GM19468 (cell line): ENCODE measurements at regions not wholly inside any gene's neighbourhood (a gene's known extent, or its start where the extent isn't known, plus 50 kb on each side); places are given as distances from the start of the nearest gene placed in this dataset.
"Not testable (repeated sequence)": the region's sequence is repeated elsewhere in the genome, so short reads cannot be mapped to it uniquely, and the experiment has no call there.

Experiments
- ATAC-seq: cut with Tn5 transposase; IDR thresholded peaks from one replicate; pipeline ENCODE4 v1.9.1; 2021; ENCODE audit warnings: mild to moderate bottlenecking, moderate library complexity, moderate number of reproducible peaks; ENCODE audit not compliant: unreplicated experiment; ENCODE audit errors: extremely low read depth

DNA sequence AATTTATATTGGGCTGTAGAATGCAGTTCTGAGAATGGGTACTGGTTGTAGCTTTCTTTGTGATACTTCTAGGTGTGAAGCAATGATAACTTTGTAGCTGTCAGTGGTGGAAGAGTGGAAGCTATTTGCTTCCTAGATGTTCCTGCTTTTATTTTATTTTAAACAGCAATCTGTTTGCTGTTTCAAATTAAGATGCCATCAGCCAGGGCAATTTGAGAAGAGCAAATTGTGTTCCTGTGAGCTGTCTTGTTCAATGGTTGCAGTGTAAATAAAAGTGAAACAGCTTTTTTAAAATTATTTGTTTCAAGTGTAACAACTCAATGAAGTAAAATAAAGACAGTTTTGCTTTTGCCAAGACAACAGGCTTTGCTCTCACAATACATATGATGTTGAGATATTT is 150.8 kb upstream of the TMEM229A start:
- ATAC-seq, result no peak

DNA sequence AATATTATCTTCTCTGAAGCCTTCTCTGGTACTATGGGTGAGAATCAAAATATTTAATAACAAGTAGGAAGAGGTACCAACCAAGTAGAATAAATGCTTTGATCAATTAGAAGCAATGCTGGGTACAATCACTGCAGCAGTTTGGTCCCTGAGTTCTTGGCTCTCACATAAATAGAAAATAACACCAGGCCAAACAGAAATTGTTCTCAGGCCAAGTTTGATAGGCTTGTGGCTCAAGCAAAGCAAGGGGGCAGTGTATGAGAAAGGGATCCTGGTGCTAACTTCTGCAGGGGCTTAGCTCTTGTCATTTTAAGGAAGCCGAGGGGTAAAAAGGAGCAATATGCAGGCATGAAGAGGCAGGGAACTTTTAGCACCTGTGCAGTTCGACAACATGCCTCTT is 146.8 kb upstream of the TMEM229A start:
- no peak for ATAC-seq

DNA sequence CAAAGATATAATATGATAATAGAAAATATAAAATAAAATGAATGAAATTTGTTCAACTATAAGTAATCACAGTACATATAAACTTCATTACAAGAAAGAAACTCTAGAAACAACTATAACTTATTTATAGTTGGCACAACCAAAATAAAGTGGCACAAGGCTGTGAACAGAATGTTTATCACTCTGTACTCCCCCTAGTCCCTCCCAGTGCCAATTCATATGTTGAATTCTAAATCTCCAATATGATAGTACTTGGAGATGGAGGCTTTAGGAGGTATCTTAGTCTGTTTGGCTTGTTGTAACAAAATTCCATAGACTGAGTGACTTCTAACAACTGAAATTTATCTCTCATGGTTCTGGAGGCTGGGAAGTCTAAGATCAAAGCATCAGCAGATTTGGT is 145.0 kb upstream of the TMEM229A start:
- no peak for ATAC-seq

DNA sequence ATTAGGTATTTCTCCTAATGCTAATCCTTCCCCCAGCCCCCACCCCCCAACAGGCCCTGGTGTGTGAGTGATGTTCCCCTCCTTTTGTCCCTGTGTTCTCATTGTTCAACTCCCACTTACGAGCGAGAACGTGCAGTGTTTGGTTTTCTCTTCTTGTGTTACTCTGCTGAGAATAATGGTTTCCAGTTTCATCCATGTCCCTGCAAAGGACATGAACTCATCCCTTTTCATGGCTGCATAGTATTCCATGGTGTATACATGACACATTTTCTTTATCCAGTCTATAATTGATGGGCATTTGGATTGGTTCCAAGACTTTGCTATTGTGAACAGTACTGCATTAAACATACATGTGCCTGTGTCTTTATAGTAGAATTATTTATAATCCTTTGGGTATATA is 138.9 kb upstream of the TMEM229A start:
- ATAC-seq, result not testable (repeated sequence)

DNA sequence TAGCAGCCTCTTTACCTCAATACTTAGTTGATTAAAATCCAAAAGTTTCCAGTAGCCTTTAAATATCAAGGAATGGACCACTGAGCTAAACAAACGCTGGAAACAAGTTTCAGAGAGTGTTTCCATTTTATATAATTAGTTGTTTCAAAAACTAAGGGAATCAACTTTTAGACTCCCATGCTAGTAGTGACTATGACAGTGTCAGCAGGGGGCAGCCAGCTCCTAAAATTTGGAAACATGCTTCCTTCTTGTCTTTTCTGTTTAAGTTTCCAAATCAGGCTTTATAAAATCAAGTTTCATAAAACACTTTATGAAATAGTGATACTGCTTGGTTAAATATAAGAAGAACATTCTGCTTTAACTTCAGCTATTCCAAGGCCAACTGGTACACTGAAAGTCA is 138.2 kb upstream of the TMEM229A start:
- no peak for ATAC-seq

DNA sequence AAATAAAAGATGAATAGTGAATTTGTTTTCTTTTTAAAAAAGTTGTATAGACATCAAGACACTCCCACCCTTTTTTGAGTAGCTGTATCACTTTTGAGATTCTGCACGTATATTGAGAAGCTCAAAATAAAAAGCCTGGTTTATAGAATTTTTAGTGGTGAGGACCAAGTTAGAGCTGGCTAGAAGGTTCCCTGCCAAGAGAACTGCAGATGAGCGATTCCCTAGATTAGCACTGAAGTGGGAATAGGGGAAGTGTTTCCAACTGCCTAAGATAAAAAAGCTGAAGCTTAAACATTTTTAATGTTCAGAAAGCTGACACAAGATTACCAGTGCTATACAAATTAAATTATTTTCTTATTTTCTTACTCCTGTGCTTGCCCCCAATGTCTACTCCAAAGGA is 135.7 kb upstream of the TMEM229A start:
- ATAC-seq, result no peak

DNA sequence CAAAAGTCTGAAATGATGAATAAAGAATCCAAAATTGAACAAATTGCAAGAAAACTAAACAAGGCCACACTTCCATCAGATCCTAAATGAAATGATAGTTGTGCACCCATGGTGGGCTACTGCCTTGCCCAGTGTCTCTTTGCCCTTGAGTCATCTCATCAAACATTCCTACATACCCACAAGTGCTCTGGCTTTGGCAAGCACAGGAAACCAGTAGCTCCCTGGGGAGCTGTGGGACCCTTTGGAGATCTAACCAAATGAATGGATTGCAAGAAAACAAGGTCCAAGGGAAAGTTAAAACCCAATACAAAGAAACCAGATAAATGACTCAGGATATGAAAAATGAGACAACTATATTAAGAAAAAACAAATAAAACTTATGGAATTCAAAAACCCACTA is 129.8 kb upstream of the TMEM229A start:
- no peak for ATAC-seq

DNA sequence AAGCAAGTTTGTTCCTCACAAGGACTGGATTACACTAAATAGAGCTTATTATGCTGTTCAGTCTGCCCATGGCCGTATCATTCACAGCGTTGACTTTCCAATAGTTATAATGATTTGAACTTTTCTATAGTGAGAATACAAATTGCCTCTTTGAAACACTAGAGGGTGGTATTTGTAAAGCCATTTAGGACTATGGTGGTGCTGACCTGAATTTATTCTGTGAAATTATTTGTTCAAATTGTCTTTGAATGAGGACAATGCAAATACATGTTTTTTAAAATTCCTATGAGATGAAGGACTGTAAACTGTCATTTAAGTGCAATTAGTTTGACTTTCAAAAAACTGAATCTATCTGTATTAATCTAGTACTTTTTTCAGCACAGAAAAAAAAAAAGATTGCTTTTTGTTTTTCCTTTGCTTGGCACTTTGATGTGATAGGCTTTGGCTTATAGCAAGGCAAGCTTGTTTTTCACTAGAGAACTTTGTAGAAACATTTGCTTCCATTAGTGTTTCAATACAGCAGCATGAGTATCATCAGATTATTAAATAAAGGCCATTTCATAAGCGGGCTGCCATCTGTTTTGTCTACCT is 122.7 kb upstream of the TMEM229A start:
- ATAC-seq, result no peak

DNA sequence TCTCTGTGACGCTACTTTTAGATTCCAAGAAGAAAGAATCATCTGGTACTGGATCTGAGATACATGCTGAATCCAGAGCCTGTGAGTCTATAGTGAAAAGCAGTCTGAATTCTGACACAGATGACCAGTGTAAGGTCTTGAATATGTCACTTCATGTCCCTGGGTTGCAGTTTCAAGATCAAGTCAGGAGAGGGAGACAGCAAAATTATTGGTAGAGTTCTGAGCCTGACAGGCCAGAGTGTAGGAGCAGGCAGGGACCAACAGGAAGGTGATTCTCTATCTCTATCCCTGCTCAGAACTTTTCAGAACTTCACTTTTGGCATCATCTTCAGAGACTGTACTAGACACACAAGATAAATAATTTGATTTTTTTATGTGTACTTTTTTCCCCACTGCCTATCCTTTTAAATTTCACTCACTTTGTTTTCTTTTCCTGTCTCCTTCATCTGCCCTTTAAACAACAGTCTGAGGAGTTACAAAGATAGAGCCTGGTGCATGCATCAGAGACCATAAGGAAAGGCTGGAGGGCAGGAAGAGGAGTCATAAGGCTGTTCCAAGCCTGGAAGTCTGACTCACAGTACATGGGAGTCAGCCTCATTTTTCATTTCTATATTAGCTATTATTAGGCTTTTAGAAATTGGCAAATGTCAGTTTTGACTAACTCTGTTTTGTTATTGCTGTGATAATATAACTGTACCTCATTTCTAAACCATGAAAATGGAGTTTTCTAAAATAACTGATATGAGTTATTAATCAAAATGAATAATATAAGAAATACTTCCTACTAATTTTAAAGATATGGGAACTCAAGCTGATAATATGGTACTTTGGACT is 120.2 kb upstream of the TMEM229A start:
- ATAC-seq, result no peak

DNA sequence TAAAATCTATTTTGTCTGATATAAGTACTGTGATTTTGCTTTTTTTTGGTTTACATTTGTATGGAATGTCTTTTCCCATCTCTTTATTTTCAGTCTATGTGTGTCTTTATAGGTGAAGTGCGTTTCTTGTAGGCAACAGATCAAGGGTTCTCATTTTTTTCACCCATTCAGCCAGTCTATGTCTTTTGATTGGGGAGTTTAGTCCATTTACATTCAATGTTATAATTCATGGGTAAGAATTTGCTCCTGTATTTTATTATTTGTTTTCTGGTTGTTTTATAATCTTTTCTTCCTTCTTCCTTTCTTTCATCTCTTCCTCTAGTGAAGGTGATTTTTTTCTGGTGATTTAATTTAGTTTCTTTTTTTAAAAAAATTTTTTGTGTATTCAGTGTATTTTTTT is 104.8 kb upstream of the TMEM229A start:
- no peak for ATAC-seq

DNA sequence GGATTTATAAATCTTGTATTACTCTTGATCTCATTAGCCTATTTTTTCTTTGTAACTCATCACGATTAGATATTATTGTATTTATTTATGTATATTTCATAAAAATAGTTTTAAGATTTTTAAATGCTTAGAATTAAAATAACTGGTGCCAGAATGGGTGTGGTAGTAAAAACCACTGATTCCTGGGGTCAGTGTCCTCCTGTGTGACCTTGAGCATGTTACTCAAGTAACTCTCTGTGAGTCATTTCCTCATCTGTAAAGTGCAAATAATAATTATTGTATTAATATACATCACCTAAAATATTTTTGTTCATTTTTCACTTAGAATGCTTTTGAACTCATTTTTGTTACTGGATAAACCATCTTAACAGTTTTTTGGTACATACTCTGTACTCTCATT is 91.3 kb upstream of the TMEM229A start:
- no peak for ATAC-seq

DNA sequence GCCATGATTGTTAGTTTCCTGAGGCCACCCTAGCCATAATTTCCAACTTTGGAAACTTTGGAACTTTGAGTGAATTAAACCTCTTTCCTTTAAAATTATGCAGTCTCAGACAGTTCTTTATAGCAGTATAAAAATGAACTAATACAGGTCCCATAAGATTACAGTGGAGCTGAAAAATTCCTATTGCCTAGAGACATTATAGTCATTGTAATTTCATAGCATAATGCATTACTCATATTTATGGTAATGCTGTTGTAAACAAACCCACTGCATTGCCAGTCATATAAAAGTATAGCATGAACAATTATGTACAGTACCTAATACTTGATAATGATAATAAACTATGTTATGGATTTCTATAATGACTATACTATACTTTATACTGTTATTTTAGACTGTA is 88.0 kb upstream of the TMEM229A start:
- no peak for ATAC-seq

DNA sequence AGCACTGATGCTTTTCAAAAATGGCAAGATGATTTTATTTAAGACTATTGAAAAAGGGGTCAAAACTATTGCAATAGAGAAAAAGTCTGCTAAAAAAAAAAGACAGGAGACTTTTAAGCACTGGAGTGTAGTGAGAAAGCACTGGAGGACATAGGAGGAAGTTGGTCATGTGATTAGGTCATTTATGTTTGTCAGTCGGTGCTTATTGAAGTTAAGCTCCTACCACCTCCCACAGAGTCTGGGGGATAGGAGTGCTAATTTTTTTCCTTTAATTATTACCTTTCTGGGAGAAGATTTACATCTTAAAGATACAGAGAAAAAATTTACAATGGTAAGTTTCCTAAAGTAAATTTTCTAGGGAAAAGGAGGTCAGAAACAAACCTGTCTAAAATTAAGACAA is 80.2 kb upstream of the TMEM229A start:
- no peak for ATAC-seq

DNA sequence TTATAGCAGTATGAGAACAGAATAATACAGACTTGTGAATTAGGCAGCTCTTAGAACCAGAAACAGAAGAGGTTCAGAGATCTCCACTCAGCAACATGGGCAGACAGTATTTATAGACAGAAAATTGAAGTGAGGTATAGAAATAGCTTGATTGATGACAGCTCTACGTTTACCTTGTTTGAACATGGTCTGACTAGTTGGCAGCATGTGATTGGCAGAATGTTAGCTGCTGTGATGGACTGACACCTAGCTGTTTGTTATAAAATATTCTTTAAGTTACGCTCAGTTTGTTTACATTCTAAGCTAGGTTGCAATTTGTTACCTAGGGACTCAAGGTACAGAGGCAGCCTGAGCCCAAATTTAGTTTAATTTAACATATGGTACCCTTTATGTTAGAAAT is 73.7 kb upstream of the TMEM229A start:
- ATAC-seq, result no peak

DNA sequence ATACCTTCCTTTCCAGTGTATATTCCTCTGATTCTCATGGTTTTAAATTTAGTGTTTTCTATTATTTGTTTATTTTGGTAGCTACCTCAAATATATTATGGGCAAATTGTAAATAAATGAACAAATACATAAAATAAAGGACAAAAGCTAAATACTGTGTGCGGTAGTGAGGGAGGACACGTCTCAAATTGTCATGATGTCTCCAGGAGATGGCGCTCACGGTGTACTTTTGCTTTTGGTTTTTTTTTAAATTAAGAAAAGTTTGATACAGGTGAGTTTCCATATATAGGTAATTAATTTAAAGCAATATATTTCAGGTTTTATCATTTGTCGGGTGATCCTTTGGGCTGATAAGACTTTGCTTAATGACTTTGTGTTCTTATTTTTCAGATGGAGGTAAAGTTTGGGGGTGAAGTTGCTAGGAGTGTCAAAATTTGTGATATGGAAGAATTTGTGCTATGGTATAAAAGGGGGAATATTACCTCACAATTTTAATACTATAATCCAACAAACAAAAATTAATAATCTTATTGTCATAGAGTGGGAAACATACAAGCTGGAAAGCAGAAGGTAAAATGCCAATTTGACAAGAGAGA is 68.4 kb upstream of the TMEM229A start:
- ATAC-seq, result no peak

DNA sequence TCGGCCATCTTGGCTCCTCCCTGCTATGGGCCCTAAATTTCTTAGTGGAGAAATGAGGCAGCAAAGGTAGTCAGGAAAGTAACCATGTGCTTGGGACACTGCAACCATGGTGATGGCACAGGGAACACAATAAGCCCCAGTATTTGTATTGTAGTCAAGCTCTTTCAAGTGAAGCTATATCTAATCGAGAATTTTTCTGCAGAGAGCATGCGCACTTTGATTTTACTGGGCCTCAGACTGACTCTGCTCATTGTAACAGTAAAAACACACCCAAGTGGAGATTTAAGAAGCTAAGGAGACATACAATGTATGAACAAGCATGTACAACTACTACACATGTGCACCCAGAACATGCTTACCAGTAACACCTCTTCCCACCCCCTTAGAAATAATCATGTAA is 67.3 kb upstream of the TMEM229A start:
- no peak for ATAC-seq

DNA sequence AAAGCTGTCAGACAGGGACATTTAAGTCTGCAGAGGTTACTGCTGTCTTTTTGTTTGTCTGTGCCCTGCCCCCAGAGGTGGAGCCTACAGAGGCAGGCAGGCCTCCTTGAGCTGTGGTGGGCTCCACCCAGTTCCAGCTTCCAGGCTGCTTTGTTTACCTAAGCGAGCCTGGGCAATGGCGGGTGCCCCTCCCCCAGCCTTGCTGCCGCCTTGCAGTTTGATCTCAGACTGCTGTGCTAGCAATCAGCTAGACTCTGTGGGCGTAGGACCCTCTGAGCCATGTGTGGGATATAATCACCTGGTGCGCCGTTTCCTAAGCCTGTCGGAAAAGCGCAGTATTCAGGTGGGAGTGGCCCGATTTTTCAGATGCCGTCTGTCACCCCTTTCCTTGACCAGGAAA is 66.7 kb upstream of the TMEM229A start:
- ATAC-seq, result not testable (repeated sequence)

DNA sequence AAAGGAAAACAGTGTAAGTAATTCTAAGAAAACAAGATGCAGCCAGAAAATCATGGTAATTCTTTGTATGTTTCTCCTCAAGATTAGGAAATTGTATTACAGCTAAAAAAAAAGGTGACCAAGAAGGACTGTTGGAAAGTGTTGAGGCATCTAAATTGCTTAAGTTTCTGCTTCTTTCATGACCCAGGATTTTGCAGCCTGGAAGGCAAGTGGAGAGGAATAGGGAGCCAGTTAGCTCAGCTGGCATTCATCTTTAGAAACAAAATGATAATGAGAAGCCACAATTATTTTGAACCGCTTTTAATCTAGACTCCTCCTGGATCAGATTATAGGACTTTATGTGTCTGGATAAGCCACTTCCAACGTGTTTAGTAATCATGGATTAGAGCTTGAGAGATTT is 56.8 kb upstream of the TMEM229A start:
- ATAC-seq, result no peak

DNA sequence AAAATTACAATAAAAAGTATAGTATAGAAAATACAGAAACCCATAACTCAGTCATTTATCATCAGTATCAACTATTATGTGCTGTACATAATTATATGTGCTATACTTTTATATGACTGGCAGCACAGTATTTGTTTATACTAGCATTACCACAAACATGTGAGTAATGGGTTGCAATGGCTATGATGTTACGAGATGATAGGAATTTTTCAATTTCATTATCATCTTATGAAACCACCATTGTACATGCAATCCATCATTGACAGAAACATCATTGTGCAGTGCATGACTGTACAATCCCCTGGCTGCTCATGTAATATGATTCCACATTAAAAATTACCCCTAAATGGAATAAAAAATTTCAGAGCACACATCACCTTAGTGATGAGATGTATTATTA is 55.7 kb upstream of the TMEM229A start:
- ATAC-seq, result no peak

DNA sequence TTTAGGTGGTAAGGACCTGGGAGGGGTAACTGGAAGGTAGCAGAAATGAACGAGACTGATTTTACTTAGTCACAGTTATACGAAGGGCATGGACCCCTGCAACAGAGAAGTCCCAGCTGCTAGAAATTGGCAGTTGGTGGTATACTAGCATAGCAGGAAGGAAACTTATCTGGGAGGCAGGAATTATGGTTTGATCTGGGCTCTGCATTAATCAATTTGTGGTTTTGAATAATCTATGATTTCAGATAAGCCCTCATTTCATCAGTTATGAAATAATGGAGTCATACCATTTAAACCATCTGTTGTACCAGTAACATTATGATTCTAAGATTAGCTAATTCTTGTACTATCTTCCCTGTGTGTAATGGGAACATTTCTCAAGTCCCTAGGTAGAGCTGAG is 54.0 kb upstream of the TMEM229A start:
- no peak for ATAC-seq

DNA sequence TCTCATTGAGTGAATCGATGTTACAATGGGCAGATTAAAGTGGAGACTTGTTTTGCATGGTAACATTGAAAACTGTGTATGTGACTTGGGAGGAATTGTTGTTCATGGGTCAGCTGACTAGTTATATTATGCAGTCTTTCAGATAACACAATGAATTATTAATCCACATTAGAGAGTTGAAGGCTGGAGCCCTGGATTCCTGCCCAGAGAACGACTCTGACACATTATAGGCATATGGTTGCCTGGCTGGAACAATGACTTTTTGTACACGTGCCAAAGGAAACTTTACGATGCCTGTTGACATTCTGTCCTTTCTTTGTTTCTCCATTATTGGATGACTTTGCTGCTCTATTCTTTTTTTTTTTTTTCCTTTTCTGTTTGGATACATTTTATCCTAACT is 52.3 kb upstream of the TMEM229A start:
- no peak for ATAC-seq

DNA sequence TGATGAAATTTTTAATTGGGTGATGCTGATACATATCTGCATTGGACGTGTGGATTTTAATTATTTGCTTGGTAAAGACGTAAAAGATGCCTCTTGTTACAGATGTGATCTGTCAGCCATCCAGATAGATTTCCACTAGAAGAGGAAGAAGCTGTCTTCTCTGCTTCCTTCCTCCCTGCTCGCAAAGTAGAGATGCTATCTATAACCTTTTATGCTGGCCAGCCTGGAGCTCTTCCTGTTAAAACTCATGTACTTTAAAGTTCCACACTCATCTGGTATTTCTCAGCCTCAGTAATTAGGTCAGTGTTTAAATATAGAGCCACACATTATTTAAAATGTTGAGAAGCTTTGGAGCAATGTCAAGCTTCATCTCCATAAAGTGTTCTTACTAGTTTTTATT is 51.2 kb upstream of the TMEM229A start:
- ATAC-seq, result no peak
